ENCODE measurements at regions not wholly inside any gene's neighbourhood (a gene's known extent, or its start where the extent isn't known, plus 50 kb on each side); places are given as distances from the start of the nearest gene placed in this dataset.

- peak; percentile 23 for DNase-seq
Measured at GRCh38 chr7:76149847-76150691, 51.6 kb upstream of the SRRM3 start.

Measured in CD4-positive, alpha-beta T cell treated with Interleukin-6 for 4 hours (primary cell).